Dendritic cell treated with granulocyte-macrophage colony-stimulating factor and Interleukin-4, amounts not matched to agents 40 ng/mL and 50 ng/mL, for 4 days (primary cell): ENCODE measurements at regions not wholly inside any gene's neighbourhood (a gene's known extent, or its start where the extent isn't known, plus 50 kb on each side); places are given as distances from the start of the nearest gene placed in this dataset.
"Not testable (repeated sequence)": the region's sequence is repeated elsewhere in the genome, so short reads cannot be mapped to it uniquely, and the experiment has no call there.

ENCODE experiments used
- H3K27ac Mint-ChIP-seq: one replicate; pipeline ENCODE4 v1.8.0; 2022; ENCODE audit warnings: mild to moderate bottlenecking, mixed read lengths
- H3K27me3 Mint-ChIP-seq: one replicate; pipeline ENCODE4 v1.8.0; 2022; ENCODE audit warnings: mild to moderate bottlenecking, mixed read lengths
- H3K36me3 Mint-ChIP-seq: one replicate; pipeline ENCODE4 v1.8.0; 2022; ENCODE audit warnings: low read depth, mixed read lengths
- H3K4me1 Mint-ChIP-seq: one replicate; pipeline ENCODE4 v1.8.0; 2022; ENCODE audit warnings: low read depth, mixed read lengths
- H3K4me3 Mint-ChIP-seq: one replicate; pipeline ENCODE4 v1.8.0; 2022; ENCODE audit warnings: mild to moderate bottlenecking, moderate library complexity, mixed read lengths
- H3K9me3 Mint-ChIP-seq: one replicate; pipeline ENCODE4 v1.8.0; 2022; ENCODE audit warnings: mixed read lengths
- intact Hi-C: fragments of 100-400 bp; cut with micrococcal nuclease; formaldehyde crosslinking; loops from one replicate; pipeline ENCODE4 v1.15.0; 2022

DNA sequence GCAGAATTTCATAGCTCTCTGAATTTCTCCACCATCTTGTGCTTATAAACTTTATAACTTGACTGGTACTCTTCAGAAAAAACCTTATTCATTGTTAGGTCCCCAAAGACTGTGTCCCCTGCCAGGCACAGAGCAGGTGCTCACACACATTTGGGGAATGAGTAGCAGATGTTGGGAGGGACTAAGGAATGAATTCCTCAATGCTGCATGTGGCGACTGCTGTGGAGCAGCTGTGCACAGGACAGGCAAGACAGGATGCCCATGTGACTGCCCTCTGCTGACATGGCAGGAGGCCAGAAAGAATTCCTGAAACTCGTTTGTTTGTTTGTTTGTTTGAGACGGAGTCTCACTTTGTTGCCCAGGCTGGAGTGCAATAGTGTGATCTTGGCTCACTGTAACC lies 122.3 kb upstream of the ITGA6 start:
- Mint-ChIP-seq H3K4me3 (no peak overlapping the region), H3K36me3 (no peaks in the 10 kb centered on the region), H3K9me3 (no peaks in the 10 kb centered on the region), H3K4me1 (peaks cover 15% of the 10 kb centered on the region), H3K27me3 (no peaks in the 10 kb centered on the region), H3K27ac (no peak overlapping the region)
- intact Hi-C loops, result no loop called here

DNA sequence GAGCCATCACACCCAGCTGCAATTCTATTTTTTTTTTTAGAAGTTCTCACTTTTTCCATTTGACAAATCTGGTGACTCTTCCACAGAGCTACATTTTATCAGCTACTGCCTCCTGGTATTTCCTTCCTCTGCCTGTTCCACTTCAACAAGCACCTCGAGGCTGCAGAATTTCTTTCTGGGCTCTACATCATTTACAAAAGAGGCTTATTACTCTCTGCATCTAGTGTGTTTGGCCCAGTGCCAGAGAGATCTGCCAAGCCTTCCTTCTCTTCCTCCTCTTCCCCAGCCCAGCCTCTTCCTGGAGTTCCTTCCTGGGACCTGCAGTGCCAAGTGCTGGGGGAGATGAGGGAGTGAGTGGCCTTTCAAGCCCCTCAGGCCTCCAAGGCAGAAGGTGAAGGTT lies 119.6 kb upstream of the ITGA6 start:
- H3K27me3 Mint-ChIP-seq, result no peaks in the 10 kb centered on the region
- H3K36me3 Mint-ChIP-seq, result no peaks in the 10 kb centered on the region
- H3K4me3 Mint-ChIP-seq, result no peak overlapping the region
- H3K4me1 Mint-ChIP-seq, result peaks cover 11% of the 10 kb centered on the region
- H3K9me3 Mint-ChIP-seq, result no peaks in the 10 kb centered on the region
- intact Hi-C loops, result no loop called here
- H3K27ac Mint-ChIP-seq, result no peak overlapping the region

DNA sequence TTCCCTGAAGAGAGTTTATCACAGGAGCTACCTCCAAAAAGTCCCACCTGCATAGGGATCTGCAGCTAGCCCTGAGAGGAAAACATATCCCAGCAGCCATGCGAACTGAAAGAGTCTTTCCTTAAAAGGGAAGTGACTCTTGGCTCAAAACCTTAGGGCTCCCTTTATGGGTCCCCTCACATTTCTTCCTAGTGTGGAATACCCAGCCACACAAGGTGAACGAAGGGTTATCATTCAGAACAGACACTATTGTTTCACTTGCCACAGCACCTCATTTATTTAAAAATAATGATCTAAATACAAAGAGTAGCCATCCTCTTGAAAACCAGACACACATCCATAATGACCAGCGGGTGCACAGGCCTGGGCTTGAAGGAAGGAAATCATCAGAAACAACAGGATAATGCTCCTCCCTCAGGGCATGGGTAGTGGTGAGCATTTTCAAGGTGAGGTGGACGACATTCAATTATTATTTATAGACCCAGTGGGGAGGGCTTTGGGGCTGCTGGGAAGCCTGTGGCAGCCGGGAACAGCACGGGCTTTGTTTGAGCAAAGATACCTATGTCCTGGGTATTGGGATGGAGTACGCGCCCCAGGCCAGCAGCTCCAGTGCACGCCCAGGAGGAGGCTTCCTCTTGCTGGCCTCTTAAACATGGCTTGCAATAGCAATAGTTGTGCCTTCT lies 119.0 kb upstream of the ITGA6 start:
- intact Hi-C loops, result no loop called here
- Mint-ChIP-seq H3K4me1 (peaks cover 11% of the 10 kb centered on the region), H3K4me3 (no peak overlapping the region), H3K27ac (no peak overlapping the region), H3K27me3 (no peaks in the 10 kb centered on the region), H3K36me3 (no peaks in the 10 kb centered on the region), H3K9me3 (no peaks in the 10 kb centered on the region)

DNA sequence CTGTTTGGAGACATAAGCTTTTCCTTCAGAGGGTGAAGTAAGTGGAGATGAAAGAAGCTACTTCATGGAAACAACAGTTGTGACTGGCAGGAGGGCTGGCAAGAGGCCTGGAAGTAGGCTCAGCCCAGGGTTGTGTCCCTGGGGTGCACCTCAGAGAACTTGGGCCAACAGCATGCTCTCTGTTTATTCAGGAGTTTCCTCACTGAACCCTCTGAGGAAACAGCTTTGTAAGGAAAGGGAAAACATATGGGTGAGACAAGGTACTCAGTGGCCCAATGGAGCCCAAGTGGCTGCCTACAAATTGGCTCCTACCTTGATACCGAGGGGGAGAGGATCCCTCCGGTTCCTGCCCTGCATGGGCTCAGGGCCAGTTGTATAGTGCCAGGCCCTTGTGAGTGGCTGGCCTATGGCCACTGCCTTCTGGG lies 115.5 kb upstream of the ITGA6 start:
- no peak overlapping the region for H3K27ac Mint-ChIP-seq
- no peaks in the 10 kb centered on the region for H3K27me3 Mint-ChIP-seq
- intact Hi-C loops, result no loop called here
- H3K9me3 Mint-ChIP-seq, result no peaks in the 10 kb centered on the region
- peaks cover 11% of the 10 kb centered on the region for H3K4me1 Mint-ChIP-seq
- H3K36me3 Mint-ChIP-seq, result no peaks in the 10 kb centered on the region
- no peak overlapping the region for H3K4me3 Mint-ChIP-seq

DNA sequence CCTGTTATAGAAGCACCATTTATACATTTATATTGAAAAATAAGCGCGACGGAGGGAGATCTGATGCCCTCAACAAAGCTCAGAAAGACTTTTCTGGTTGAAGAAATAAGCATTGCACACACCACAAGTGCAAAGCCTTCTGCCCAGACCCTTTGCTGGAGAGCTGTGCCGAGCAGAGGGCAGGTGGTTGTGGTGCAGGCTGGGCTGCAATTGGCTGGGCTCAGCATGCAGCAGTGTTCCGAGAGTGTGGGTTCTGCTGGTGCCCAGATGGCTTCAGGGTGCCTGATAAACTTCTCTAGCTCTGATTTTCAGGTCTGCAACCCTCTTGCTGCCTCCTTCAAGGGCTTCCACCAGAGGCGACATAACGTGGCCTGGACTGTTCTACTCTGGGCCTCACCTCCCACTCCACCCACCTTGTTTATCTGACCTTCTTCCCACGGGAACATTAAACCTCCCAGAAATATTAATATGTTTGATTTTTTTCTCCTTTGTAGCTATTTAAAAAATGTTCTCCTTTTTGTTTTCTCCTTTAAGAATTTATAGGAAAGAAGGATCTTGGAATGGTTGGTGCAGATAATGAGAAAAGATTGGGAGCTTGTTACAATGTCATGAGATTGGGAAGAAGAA lies 113.6 kb upstream of the ITGA6 start:
- no peaks in the 10 kb centered on the region for H3K27me3 Mint-ChIP-seq
- H3K36me3 Mint-ChIP-seq, result no peaks in the 10 kb centered on the region
- no peak overlapping the region for H3K27ac Mint-ChIP-seq
- no peaks in the 10 kb centered on the region for H3K4me1 Mint-ChIP-seq
- intact Hi-C loops, result no loop called here
- H3K9me3 Mint-ChIP-seq, result no peaks in the 10 kb centered on the region
- H3K4me3 Mint-ChIP-seq, result no peak overlapping the region

DNA sequence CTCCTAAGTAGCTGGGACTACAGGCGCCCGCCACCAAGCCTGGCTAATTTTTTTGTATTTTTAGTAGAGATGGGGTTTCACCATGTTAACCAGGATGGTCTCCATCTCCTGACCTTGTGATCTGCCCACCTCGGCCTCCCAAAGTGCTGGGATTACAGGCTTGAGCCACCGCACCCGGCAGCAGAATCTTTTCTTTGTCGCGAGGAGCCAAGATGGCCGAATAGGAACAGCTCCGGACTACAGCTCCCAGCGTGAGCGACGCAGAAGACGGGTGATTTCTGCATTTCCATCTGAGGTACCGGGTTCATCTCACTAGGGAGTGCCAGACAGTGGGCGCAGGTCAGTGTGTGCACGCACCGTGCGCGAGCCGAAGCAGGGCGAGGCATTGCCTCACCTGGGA lies 112.3 kb upstream of the ITGA6 start:
- H3K9me3 Mint-ChIP-seq, H3K4me3 Mint-ChIP-seq, H3K36me3 Mint-ChIP-seq, H3K27ac Mint-ChIP-seq, H3K4me1 Mint-ChIP-seq, intact Hi-C loops, H3K27me3 Mint-ChIP-seq: not testable (repeated sequence)

DNA sequence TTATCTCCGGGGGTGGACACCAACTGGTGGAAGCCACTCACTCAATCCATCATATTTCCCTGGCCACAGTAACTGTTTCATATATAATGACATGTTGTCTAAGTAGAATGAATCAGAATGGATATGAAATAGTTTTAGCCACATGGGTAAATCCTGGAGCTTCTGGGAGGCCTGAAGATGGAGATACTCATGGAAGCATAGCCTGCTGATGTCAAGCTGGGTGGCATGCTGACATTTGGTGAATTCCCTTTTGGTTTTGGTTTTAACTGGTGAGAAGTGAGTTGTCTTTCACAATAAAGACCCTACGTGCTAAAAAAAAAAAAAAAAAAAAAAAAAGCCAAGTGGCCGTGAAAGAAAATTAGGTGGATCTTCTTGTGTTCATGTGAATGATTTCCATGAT lies 105.3 kb upstream of the ITGA6 start:
- Mint-ChIP-seq H3K27ac (no peak overlapping the region), H3K27me3 (peaks cover 5% of the 10 kb centered on the region), H3K9me3 (no peaks in the 10 kb centered on the region), H3K36me3 (no peaks in the 10 kb centered on the region), H3K4me3 (no peak overlapping the region), H3K4me1 (no peaks in the 10 kb centered on the region)
- intact Hi-C loops, result no loop called here

DNA sequence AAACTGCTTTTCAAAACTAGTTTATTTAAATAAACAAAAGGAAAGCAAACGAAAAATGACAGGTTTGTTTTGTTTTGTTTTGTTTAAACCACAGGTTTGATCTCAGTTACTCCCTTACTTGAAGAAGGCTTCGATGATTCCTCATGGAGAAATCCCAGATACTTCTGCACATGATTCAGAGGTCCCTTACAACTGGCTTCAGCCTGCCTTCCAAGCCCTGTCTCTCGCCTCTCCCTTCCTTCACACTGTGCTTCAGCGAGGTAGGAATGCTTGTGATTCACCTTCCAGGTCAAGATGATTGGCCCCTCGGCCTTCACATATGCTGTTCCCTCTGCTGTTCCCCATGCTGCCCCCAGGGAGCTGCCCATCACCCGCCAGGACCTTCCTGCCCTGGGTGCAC lies 104.1 kb upstream of the ITGA6 start:
- Mint-ChIP-seq H3K4me1 (peaks cover 7% of the 10 kb centered on the region), H3K4me3 (no peak overlapping the region), H3K27ac (no peak overlapping the region), H3K36me3 (no peaks in the 10 kb centered on the region), H3K27me3 (peaks cover 8% of the 10 kb centered on the region), H3K9me3 (no peaks in the 10 kb centered on the region)
- intact Hi-C loops, result no loop called here

DNA sequence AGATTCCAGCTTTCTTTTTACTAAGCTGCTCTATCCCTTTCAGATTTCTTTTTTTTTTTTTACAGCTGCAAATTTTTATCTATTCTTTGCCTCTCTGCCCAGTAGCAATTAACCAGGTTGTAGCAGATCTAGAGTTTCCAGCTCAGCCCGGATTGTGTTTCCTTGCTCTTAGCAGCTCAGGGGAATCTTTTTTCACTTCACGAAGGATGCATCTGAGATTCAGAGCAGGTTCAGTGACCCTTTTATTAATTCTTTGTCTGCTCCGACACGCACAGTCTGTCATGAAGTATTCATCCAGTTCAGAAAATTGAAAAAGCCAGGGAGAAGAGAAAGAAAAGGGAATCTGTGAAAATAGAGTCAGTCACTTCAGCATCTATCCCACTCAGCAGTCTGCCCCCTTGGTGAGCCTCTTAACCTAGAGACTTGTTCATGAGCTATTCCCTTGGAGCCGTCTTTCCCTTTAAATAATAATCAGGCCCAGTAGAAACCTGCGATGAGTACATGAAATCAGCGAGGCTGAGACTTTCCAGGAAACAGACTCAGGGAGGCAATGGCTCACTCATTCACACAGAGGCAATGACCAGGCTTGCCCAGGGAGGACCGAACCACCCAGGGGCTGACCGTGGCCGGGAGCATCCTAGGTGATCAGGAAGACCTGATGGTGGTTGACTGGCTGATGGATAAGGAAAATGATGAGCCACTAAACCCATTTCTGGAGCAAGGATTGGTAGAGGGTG lies 103.4 kb upstream of the ITGA6 start:
- H3K27me3 Mint-ChIP-seq, result peaks cover 11% of the 10 kb centered on the region
- H3K9me3 Mint-ChIP-seq, result no peaks in the 10 kb centered on the region
- intact Hi-C loops, result no loop called here
- no peak overlapping the region for H3K4me3 Mint-ChIP-seq
- H3K4me1 Mint-ChIP-seq, result peaks cover 14% of the 10 kb centered on the region
- no peak overlapping the region for H3K27ac Mint-ChIP-seq
- H3K36me3 Mint-ChIP-seq, result no peaks in the 10 kb centered on the region

DNA sequence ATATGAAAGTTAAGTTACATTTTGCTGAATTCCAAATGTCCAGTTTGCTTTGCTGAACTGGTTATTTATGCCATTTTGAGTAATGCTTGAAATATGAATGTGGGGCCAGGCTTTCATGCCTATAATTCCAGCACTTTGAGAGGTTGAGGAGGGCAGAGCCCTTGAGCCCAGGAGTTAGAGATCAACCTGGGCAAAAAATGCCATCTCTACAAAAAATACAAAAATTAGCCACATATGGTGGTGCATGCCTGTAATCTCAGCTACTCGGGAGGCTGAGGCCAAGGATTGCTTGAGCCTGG lies 101.2 kb upstream of the ITGA6 start:
- H3K27ac Mint-ChIP-seq, result no peak overlapping the region
- H3K9me3 Mint-ChIP-seq, result no peaks in the 10 kb centered on the region
- peaks cover 23% of the 10 kb centered on the region for H3K27me3 Mint-ChIP-seq
- no peak overlapping the region for H3K4me3 Mint-ChIP-seq
- no peaks in the 10 kb centered on the region for H3K36me3 Mint-ChIP-seq
- peaks cover 26% of the 10 kb centered on the region for H3K4me1 Mint-ChIP-seq
- intact Hi-C loops, result no loop called here

DNA sequence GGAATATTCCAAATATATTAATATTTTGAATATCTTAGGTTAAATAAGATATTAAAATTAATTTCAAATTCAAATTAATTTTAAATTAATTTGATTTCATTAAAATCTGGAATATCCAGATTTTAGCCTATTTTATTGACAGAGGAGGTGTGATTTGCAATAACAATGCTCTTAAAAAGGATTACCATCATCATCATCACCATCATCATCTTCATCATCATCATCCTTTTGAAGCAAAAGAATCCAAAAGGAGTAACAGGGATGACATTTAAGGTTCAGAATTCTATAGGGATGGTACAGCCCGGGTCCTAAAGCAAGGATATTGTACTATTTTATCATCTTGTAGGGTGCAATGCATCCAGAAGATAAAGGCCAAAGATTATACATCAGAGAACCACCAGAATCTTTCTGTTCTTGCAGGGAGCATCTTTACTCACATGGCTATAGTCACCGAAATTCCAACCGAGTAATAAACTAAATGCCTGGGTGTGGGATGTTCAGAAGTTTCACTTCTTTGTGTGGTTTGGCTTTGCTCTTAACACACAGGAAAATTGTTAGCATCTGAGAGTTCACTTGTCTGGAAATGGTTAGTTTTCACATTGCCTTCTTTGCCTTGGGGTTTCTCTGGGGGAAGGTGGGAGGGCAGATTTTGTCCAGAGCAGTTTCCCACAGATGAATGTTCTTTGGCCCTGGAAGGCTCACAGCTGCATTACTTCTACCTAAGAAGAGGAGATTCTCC lies 99.1 kb upstream of the ITGA6 start:
- intact Hi-C loops, result no loop called here
- Mint-ChIP-seq H3K9me3 (no peaks in the 10 kb centered on the region), H3K4me1 (peaks cover 26% of the 10 kb centered on the region), H3K4me3 (no peak overlapping the region), H3K27me3 (peaks cover 25% of the 10 kb centered on the region), H3K36me3 (no peaks in the 10 kb centered on the region), H3K27ac (no peak overlapping the region)

DNA sequence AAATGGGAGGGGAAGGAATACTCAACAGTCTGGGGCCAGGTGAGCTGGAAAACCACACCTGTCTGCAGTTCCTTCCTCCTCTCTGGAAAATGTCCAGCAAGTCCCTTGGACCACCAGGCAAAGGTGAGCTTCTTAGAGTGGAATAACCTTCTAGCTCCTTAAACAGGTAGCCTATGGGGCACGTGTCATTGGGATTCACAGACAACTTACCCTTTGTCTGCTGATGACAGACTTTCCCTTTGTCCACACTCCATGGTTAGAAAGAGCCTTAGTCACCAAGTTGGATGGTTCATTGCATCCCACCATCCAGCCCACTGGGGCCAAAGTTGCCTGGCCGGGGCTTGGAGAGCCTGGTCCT lies 98.0 kb upstream of the ITGA6 start:
- Mint-ChIP-seq H3K4me1 (peaks cover 26% of the 10 kb centered on the region), H3K27ac (no peak overlapping the region), H3K4me3 (no peak overlapping the region), H3K9me3 (no peaks in the 10 kb centered on the region), H3K27me3 (peaks cover 21% of the 10 kb centered on the region), H3K36me3 (no peaks in the 10 kb centered on the region)
- intact Hi-C loops, result no loop called here

DNA sequence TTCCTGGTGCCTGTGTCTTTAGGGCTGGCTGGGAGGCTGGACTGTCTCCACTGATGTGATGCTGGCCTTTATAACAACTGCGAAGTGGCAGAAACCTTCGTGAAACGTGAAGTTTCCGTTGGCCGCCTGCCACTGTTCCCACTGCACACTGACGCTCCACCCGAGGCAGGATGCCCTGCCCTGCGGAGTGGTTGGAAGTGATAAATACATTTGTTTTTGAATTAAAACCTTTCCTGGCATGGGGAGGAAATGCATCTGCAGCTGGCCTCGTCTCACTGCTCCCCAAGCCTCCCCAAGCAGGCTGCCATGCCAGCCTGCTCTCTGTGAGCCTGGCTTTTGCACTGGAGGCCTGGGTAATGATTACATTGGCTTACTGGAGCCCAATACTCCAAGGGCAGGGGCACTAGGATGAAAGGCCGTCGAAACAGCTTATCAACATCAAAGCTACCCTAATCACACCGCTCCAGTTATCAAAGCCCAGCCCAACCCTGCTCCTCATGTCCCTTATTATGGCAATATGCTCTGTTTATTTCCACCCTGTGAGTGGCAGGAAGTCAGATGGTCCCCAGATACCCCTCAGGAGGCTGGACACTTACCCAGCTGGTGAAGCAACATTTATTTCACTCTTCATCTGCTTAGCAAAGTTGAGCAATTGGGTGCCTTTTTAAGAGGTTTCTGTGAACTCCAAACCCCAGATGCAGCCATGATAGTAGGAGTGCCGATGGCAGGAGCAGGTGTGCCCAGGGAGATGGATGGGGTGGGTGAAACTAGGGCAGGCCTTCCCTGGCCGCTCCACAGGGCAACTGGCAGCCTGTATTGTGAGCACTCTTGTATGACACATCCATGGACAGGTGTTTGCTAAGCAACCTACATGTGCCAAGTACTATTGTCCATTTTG lies 97.4 kb upstream of the ITGA6 start:
- no peaks in the 10 kb centered on the region for H3K9me3 Mint-ChIP-seq
- no peak overlapping the region for H3K27ac Mint-ChIP-seq
- intact Hi-C loops, result no loop called here
- peaks cover 19% of the 10 kb centered on the region for H3K27me3 Mint-ChIP-seq
- H3K4me3 Mint-ChIP-seq, result no peak overlapping the region
- H3K36me3 Mint-ChIP-seq, result no peaks in the 10 kb centered on the region
- H3K4me1 Mint-ChIP-seq, result peaks cover 26% of the 10 kb centered on the region
